HG02798 (cell line): ENCODE measurements at regions not wholly inside any gene's neighbourhood (a gene's known extent, or its start where the extent isn't known, plus 50 kb on each side); places are given as distances from the start of the nearest gene placed in this dataset.

Source experiments
- ATAC-seq: cut with Tn5 transposase; IDR thresholded peaks from one replicate; pipeline ENCODE4 v1.9.1; 2021; ENCODE audit warnings: mild to moderate bottlenecking; ENCODE audit not compliant: unreplicated experiment, poor library complexity

GRCh38 chr3:111338059-111338698 is 203.8 kb upstream of the CD96 start:
- no peak for ATAC-seq

GRCh38 chr3:111339017-111339416 is 203.0 kb upstream of the CD96 start:
- no peak for ATAC-seq

GRCh38 chr3:111351334-111351733 is 190.7 kb upstream of the CD96 start:
- ATAC-seq, result no peak

- ATAC-seq, result no peak
These were observed 189.4 kb upstream of the CD96 start for GRCh38 chr3:111352585-111352984.

- ATAC-seq, result no peak
These were observed 182.6 kb upstream of the CD96 start for GRCh38 chr3:111359261-111360030.

GRCh38 chr3:111362381-111363009 is 179.5 kb upstream of the CD96 start:
- no peak for ATAC-seq

- ATAC-seq, result no peak
These were observed 175.5 kb upstream of the CD96 start for GRCh38 chr3:111366515-111366914.

GRCh38 chr3:111368056-111368455 is 173.9 kb upstream of the CD96 start:
- ATAC-seq, result no peak

- ATAC-seq, result no peak
These were observed 172.0 kb upstream of the CD96 start for GRCh38 chr3:111369958-111370357.

- no peak for ATAC-seq
These were observed 168.8 kb upstream of the CD96 start for GRCh38 chr3:111373239-111373638.

- no peak for ATAC-seq
These were observed 168.1 kb upstream of the CD96 start for GRCh38 chr3:111373861-111374260.

- no peak for ATAC-seq
These were observed 156.0 kb upstream of the CD96 start for GRCh38 chr3:111385971-111386495.

- no peak for ATAC-seq
These were observed 149.1 kb upstream of the CD96 start for GRCh38 chr3:111392894-111393398.

GRCh38 chr3:111412656-111413055 is 129.3 kb upstream of the CD96 start:
- no peak for ATAC-seq

- no peak for ATAC-seq
These were observed 127.5 kb upstream of the CD96 start for GRCh38 chr3:111414531-111414930.

- ATAC-seq, result no peak
These were observed 127.0 kb upstream of the CD96 start for GRCh38 chr3:111415018-111415417.

- no peak for ATAC-seq
These were observed 123.6 kb upstream of the CD96 start for GRCh38 chr3:111418391-111418790.

- no peak for ATAC-seq
These were observed 113.7 kb upstream of the CD96 start for GRCh38 chr3:111428301-111428700.

GRCh38 chr3:111434941-111435622 is 106.9 kb upstream of the CD96 start:
- ATAC-seq, result no peak

- ATAC-seq, result no peak
These were observed 103.7 kb upstream of the CD96 start for GRCh38 chr3:111438283-111438682.

- ATAC-seq, result no peak
These were observed 87.4 kb upstream of the CD96 start for GRCh38 chr3:111454551-111454950.
